ENCODE measurements at regions not wholly inside any gene's neighbourhood (a gene's known extent, or its start where the extent isn't known, plus 50 kb on each side); places are given as distances from the start of the nearest gene placed in this dataset.

GRCh38 chr11:30762188-30762587, 176.0 kb upstream of the MPPED2 start:
- DNase-seq (ENCODE audit: low read depth in 1 of 2, low spot score in 1 of 2) = no peak

DNA sequence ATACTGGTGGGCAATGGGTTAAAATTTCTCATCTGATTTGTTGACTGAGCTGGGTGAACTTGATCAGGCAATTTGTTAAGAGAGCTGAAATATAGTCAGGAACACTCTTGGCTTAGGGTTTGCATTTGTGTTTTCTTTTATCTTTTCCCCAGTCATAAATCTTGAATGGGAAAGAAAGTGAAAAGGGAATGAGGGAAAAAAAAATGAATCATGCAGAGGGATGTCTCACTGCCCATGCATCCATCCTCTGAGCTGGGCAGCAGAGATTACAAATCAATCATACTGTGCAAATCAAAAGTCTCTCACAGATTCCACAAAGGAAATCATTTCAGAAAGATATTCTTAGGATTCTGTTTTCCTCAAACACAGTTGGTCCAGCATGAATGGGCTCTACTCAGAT, 174.2 kb upstream of the MPPED2 start:
- Histone ChIP-seq H3K9me3 (no peaks in the 10 kb centered on the region), H3K4me1 (no peaks in the 10 kb centered on the region), H3K4me2 (no peak overlapping the region), H3K4me3 (no peak overlapping the region), H3K27ac (no peak overlapping the region)
- no peak for ATAC-seq
- FAIRE-seq = no peak
- DNase-seq (ENCODE audit: low read depth in 1 of 2, low spot score in 1 of 2) = no peak
- POLR2A ChIA-PET = no interaction called here
- TF ChIP-seq HOXB5 (CRISPR knock-in tag; IDR thresholded peaks at IDR 0.05) = no peak
- TF ChIP-seq TP53 (CRISPR knock-in tag; IDR thresholded peaks at IDR 0.05) = no peak
- no peak for TF ChIP-seq CTCF (IDR thresholded peaks at IDR 0.05)
- CTCF ChIA-PET = no interaction called here

More at GRCh38 chr11:30762188-30762587, 176.0 kb upstream of the MPPED2 start:
- Histone ChIP-seq H3K4me1 (no peaks in the 10 kb centered on the region), H3K9me3 (no peaks in the 10 kb centered on the region), H3K4me2 (no peak overlapping the region), H3K27ac (no peak overlapping the region), H3K4me3 (no peak overlapping the region)
- ATAC-seq (no peak), FAIRE-seq (no peak)
- WGBS (ENCODE audit: missing lambda C conversion rate) = 4% methylated on average over 2 of the region's 2 CpGs
- TF ChIP-seq NPAS2 (CRISPR knock-in tag; IDR thresholded peaks at IDR 0.05; ENCODE audit: borderline replicate concordance) = no peak
- TF ChIP-seq, protein P1, sequence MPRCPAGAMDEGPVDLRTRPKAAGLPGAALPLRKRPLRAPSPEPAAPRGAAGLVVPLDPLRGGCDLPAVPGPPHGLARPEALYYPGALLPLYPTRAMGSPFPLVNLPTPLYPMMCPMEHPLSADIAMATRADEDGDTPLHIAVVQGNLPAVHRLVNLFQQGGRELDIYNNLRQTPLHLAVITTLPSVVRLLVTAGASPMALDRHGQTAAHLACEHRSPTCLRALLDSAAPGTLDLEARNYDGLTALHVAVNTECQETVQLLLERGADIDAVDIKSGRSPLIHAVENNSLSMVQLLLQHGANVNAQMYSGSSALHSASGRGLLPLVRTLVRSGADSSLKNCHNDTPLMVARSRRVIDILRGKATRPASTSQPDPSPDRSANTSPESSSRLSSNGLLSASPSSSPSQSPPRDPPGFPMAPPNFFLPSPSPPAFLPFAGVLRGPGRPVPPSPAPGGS (IDR thresholded peaks at IDR 0.05) = no peak
- no peak for TF ChIP-seq RFX5 (IDR thresholded peaks at IDR 0.05)
- TF ChIP-seq HDAC2 (IDR thresholded peaks at IDR 0.05) = no peak
- no peak for TF ChIP-seq MAX (IDR thresholded peaks at IDR 0.05)
- TF ChIP-seq JUNB (IDR thresholded peaks at IDR 0.05) = no peak
- no peak for TF ChIP-seq FOXS1 (CRISPR knock-in tag; IDR thresholded peaks at IDR 0.05)
- TF ChIP-seq ESRRA (IDR thresholded peaks at IDR 0.05; ENCODE audit: borderline replicate concordance, low read length) = no peak
- no peak for TF ChIP-seq CHD4 (IDR thresholded peaks at IDR 0.05; ENCODE audit: borderline replicate concordance)
- no peak for TF ChIP-seq EP300 (IDR thresholded peaks at IDR 0.05)
- TF ChIP-seq FOSL2 (IDR thresholded peaks at IDR 0.05) = no peak
- no peak for TF ChIP-seq FOSL2 (CRISPR knock-in tag; IDR thresholded peaks at IDR 0.05)
- TF ChIP-seq, protein P2, sequence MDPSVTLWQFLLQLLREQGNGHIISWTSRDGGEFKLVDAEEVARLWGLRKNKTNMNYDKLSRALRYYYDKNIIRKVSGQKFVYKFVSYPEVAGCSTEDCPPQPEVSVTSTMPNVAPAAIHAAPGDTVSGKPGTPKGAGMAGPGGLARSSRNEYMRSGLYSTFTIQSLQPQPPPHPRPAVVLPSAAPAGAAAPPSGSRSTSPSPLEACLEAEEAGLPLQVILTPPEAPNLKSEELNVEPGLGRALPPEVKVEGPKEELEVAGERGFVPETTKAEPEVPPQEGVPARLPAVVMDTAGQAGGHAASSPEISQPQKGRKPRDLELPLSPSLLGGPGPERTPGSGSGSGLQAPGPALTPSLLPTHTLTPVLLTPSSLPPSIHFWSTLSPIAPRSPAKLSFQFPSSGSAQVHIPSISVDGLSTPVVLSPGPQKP (IDR thresholded peaks at IDR 0.05; ENCODE audit: low read depth, low read length) = no peak
- TF ChIP-seq CBX2 (IDR thresholded peaks at IDR 0.05; ENCODE audit: borderline replicate concordance, low read depth) = no peak
- no peak for TF ChIP-seq SREBF2 (IDR thresholded peaks at IDR 0.05)
- TF ChIP-seq POLR2A (IDR thresholded peaks at IDR 0.05; ENCODE audit: low read length) = no peak
- no peak for TF ChIP-seq EHF (CRISPR knock-in tag; IDR thresholded peaks at IDR 0.05)
- TF ChIP-seq FOSB (CRISPR knock-in tag; IDR thresholded peaks at IDR 0.05) = no peak
- TF ChIP-seq, protein P3, sequence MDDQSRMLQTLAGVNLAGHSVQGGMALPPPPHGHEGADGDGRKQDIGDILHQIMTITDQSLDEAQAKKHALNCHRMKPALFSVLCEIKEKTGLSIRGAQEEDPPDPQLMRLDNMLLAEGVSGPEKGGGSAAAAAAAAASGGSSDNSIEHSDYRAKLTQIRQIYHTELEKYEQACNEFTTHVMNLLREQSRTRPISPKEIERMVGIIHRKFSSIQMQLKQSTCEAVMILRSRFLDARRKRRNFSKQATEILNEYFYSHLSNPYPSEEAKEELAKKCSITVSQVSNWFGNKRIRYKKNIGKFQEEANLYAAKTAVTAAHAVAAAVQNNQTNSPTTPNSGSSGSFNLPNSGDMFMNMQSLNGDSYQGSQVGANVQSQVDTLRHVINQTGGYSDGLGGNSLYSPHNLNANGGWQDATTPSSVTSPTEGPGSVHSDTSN (IDR thresholded peaks at IDR 0.05) = no peak
- TF ChIP-seq KDM5A (IDR thresholded peaks at IDR 0.05) = no peak
- POLR2A ChIA-PET = no interaction called here
- CTCF ChIA-PET = no interaction called here
